Mesenchymal stem cell (in vitro differentiated cells and primary cell): ENCODE measurements at regions not wholly inside any gene's neighbourhood (a gene's known extent, or its start where the extent isn't known, plus 50 kb on each side); places are given as distances from the start of the nearest gene placed in this dataset.
"Not testable (repeated sequence)": the region's sequence is repeated elsewhere in the genome, so short reads cannot be mapped to it uniquely, and the experiment has no call there.

Source experiments
- DNase-seq: peaks from one replicate; pipeline ENCODE4 v3.0.0-alpha.2; 2013
- H2AFZ ChIP-seq: one replicate; pipeline ENCODE4 v1.6.1; 2013; ENCODE audit warnings: low read depth, mild to moderate bottlenecking, control low read depth, inconsistent platforms, low read length, moderate library complexity
- H2AK5ac ChIP-seq: 2 replicates; pipeline ENCODE4 v1.6.1; 2013; ENCODE audit warnings: low read length, moderate library complexity, mild to moderate bottlenecking, inconsistent platforms; ENCODE audit not compliant: severe bottlenecking
- H2BK120ac ChIP-seq: one replicate; pipeline ENCODE4 v1.6.1; 2013; ENCODE audit warnings: low read depth, mild to moderate bottlenecking, inconsistent platforms, low read length, moderate library complexity
- H2BK12ac ChIP-seq, 2 experiments: one replicate each; pipeline ENCODE4 v1.6.1; 2013; ENCODE audit warnings: inconsistent platforms in 2 of 2, low read length in 2 of 2, mild to moderate bottlenecking in 2 of 2, moderate library complexity in 2 of 2, control low read depth in 1 of 2
- H2BK15ac ChIP-seq: one replicate; pipeline ENCODE4 v1.6.1; 2013; ENCODE audit warnings: mild to moderate bottlenecking, low read depth, inconsistent platforms; ENCODE audit not compliant: poor library complexity, severe bottlenecking
- H2BK5ac ChIP-seq: 2 replicates; pipeline ENCODE4 v1.6.1; 2013; ENCODE audit warnings: low read depth, mild to moderate bottlenecking, low read length, control low read depth, inconsistent platforms; ENCODE audit not compliant: poor library complexity, severe bottlenecking
- H3K14ac ChIP-seq, 2 experiments: one replicate each; pipeline ENCODE4 v1.6.1; 2013; ENCODE audit warnings: inconsistent platforms in 2 of 2, low read length in 2 of 2, control low read depth in 1 of 2, mild to moderate bottlenecking in 1 of 2, moderate library complexity in 1 of 2
- H3K18ac ChIP-seq, 2 experiments: one replicate each; pipeline ENCODE4 v1.6.1; 2013; ENCODE audit warnings: inconsistent platforms in 2 of 2, low read length in 2 of 2, control low read depth in 1 of 2, low read depth in 1 of 2, mild to moderate bottlenecking in 1 of 2
- H3K23ac ChIP-seq, 2 experiments: one replicate each; pipeline ENCODE4 v1.6.1; 2013; ENCODE audit warnings: inconsistent platforms in 2 of 2, low read length in 2 of 2, mild to moderate bottlenecking in 2 of 2, moderate library complexity in 2 of 2, control low read depth in 1 of 2
- H3K27ac ChIP-seq: 2 replicates; pipeline ENCODE4 v1.5.1; 2013; ENCODE audit warnings: mild to moderate bottlenecking, moderate library complexity, low read length, control low read depth, inconsistent platforms; ENCODE audit not compliant: poor library complexity, severe bottlenecking
- H3K27me3 ChIP-seq, 2 experiments: 2 replicates each; pipeline versions ENCODE4 v1.6.1 to v1.7.0; 2013; ENCODE audit warnings: low read length in 2 of 2, mild to moderate bottlenecking in 2 of 2, moderate library complexity in 2 of 2, control low read depth in 1 of 2, inconsistent platforms in 1 of 2; ENCODE audit not compliant: control insufficient read depth in 1 of 2, insufficient read depth in 1 of 2
- H3K36me3 ChIP-seq, 2 experiments: 2 replicates each; pipeline versions ENCODE4 v1.6.1 to v1.7.0; 2013; ENCODE audit warnings: low read length in 2 of 2, control low read depth in 1 of 2, inconsistent platforms in 1 of 2, low read depth in 1 of 2, mild to moderate bottlenecking in 1 of 2; ENCODE audit not compliant: insufficient read depth in 2 of 2, control insufficient read depth in 1 of 2
- H3K4ac ChIP-seq, 2 experiments: one replicate each; pipeline ENCODE4 v1.6.1; 2013; ENCODE audit warnings: inconsistent platforms in 2 of 2, low read length in 2 of 2, mild to moderate bottlenecking in 2 of 2, moderate library complexity in 2 of 2, control low read depth in 1 of 2, low read depth in 1 of 2
- H3K4me1 ChIP-seq: 2 replicates; pipeline ENCODE4 v1.6.1; 2013; ENCODE audit warnings: low read depth, low read length, control low read depth; ENCODE audit not compliant: control insufficient read depth, insufficient read depth
- H3K4me2 ChIP-seq: 2 replicates; pipeline ENCODE4 v1.6.1; 2013; ENCODE audit warnings: low read length, mild to moderate bottlenecking, inconsistent platforms; ENCODE audit not compliant: poor library complexity, severe bottlenecking
- H3K4me3 ChIP-seq, 2 experiments: 2 replicates each; pipeline versions ENCODE4 v1.5.1 to v1.7.0; 2013; ENCODE audit warnings: low read length in 2 of 2, mild to moderate bottlenecking in 2 of 2, control low read depth in 1 of 2, low read depth in 1 of 2; ENCODE audit not compliant: insufficient read depth in 1 of 2
- H3K79me1 ChIP-seq: replicated peaks from 2 replicates; pipeline ENCODE4 v1.6.1; 2013; ENCODE audit warnings: mild to moderate bottlenecking, control low read depth, low read length, inconsistent platforms; ENCODE audit not compliant: poor library complexity, severe bottlenecking
- H3K9ac ChIP-seq: 2 replicates; pipeline ENCODE4 v1.7.0; 2013; ENCODE audit warnings: mild to moderate bottlenecking, low read length, moderate library complexity
- H3K9me3 ChIP-seq: 2 replicates; pipeline ENCODE4 v1.7.0; 2013; ENCODE audit warnings: mild to moderate bottlenecking, low read length; ENCODE audit not compliant: control insufficient read depth
- H4K8ac ChIP-seq: one replicate; pipeline ENCODE4 v1.6.1; 2013; ENCODE audit warnings: inconsistent platforms, mild to moderate bottlenecking, low read length, moderate library complexity
- H4K91ac ChIP-seq: one replicate; pipeline ENCODE4 v1.6.1; 2013; ENCODE audit warnings: mild to moderate bottlenecking, low read length, inconsistent platforms
- WGBS: methylation state at CpG from one replicate; pipeline ENCODE4 v1.1.7; 2013; ENCODE audit warnings: mixed read lengths; 5-methylcytosine and 5-hydroxymethylcytosine counted together

- no peak overlapping the region for H2BK15ac ChIP-seq
- no peak overlapping the region for H4K91ac ChIP-seq
- no peak overlapping the region for H2BK120ac ChIP-seq
- H3K23ac ChIP-seq: no peak overlapping the region
- H3K14ac ChIP-seq: peak overlapping the region in 1 of 2 experiments; percentile 37
- no peak overlapping the region for H4K8ac ChIP-seq
- no peaks in the 10 kb centered on the region for H3K9me3 ChIP-seq
- H3K9ac ChIP-seq: no peak overlapping the region
- H2AFZ ChIP-seq: no peak overlapping the region
- no peak overlapping the region for H3K4ac ChIP-seq
- no peak for DNase-seq
- H3K4me2 ChIP-seq: no peak overlapping the region
- no peak overlapping the region for H2AK5ac ChIP-seq
- 87% methylated on average over 19 of the region's 19 CpGs for WGBS
- no peak overlapping the region for H3K18ac ChIP-seq
- no peaks in the 10 kb centered on the region for H3K79me1 ChIP-seq
- no peak overlapping the region for H3K27ac ChIP-seq
- H2BK12ac ChIP-seq: no peak overlapping the region
- no peaks in the 10 kb centered on the region for H3K27me3 ChIP-seq
- no peaks in the 10 kb centered on the region for H3K36me3 ChIP-seq
- H3K4me1 ChIP-seq: no peaks in the 10 kb centered on the region
- H2BK5ac ChIP-seq: no peak overlapping the region
- H3K4me3 ChIP-seq: no peak overlapping the region
Observed at GRCh38 chr4:3911252-3911856, 145.2 kb downstream of the ADRA2C start.

- not testable (repeated sequence) for H3K4me3 ChIP-seq, H3K9ac ChIP-seq, H2BK12ac ChIP-seq, H3K27me3 ChIP-seq, H2BK15ac ChIP-seq, H3K36me3 ChIP-seq, H3K27ac ChIP-seq, H3K9me3 ChIP-seq, H3K14ac ChIP-seq, H3K4me2 ChIP-seq, H3K79me1 ChIP-seq, H4K91ac ChIP-seq, H3K23ac ChIP-seq, DNase-seq, H2AFZ ChIP-seq, H3K4ac ChIP-seq, H2BK120ac ChIP-seq, H3K18ac ChIP-seq, H4K8ac ChIP-seq, H2BK5ac ChIP-seq, H3K4me1 ChIP-seq, H2AK5ac ChIP-seq
- 86% methylated on average over 3 of the region's 4 CpGs for WGBS
Observed at GRCh38 chr4:3914511-3914910, 148.3 kb downstream of the ADRA2C start.

- peak; percentile 26 for DNase-seq
- not testable (repeated sequence) for H2AFZ ChIP-seq, H4K91ac ChIP-seq, H4K8ac ChIP-seq, H3K9ac ChIP-seq, H3K4me2 ChIP-seq, H3K27me3 ChIP-seq, H2BK5ac ChIP-seq, H3K4me1 ChIP-seq, H3K27ac ChIP-seq, H2BK15ac ChIP-seq, H3K18ac ChIP-seq, H3K4me3 ChIP-seq, H3K36me3 ChIP-seq, H3K79me1 ChIP-seq, H2AK5ac ChIP-seq, H3K23ac ChIP-seq, H2BK12ac ChIP-seq, H2BK120ac ChIP-seq, H3K14ac ChIP-seq, H3K9me3 ChIP-seq
- WGBS: 64% methylated on average over 8 of the region's 9 CpGs
- peak overlapping the region in 1 of 2 experiments; percentile 58 for H3K4ac ChIP-seq
Observed at GRCh38 chr4:3919509-3919908, 153.3 kb downstream of the ADRA2C start.

GRCh38 chr4:3921902-3922301 lies 155.7 kb downstream of the ADRA2C start:
- not testable (repeated sequence) for H3K18ac ChIP-seq, H3K4me2 ChIP-seq, H3K4ac ChIP-seq, H3K4me1 ChIP-seq, H2BK5ac ChIP-seq, H3K14ac ChIP-seq, H2AK5ac ChIP-seq, H3K9me3 ChIP-seq, H3K9ac ChIP-seq, H3K4me3 ChIP-seq, H4K8ac ChIP-seq, H3K23ac ChIP-seq, H2BK15ac ChIP-seq, DNase-seq, H3K36me3 ChIP-seq, H2BK120ac ChIP-seq, H2AFZ ChIP-seq, H3K27ac ChIP-seq, H4K91ac ChIP-seq, H3K79me1 ChIP-seq, H2BK12ac ChIP-seq
- peaks cover 0 to 12% of the 10 kb centered on the region in 2 experiments for H3K27me3 ChIP-seq
- WGBS: 81% methylated on average over 2 of the region's 3 CpGs
